Spinal cord (tissue), 9 donors: ENCODE measurements at regions not wholly inside any gene's neighbourhood (a gene's known extent, or its start where the extent isn't known, plus 50 kb on each side); places are given as distances from the start of the nearest gene placed in this dataset.
A peak's percentile ranks its signal among the peaks of the same experiment; 100 is the strongest.

Experiments
- DNase-seq, 6 donors: peaks; one replicate each; pipeline versions ENCODE4 v3.0.0 to v3.0.0-alpha.2; 2013 to 2015; ENCODE audit warnings: low spot score in 6 of 6, low read depth in 4 of 6
- H3K27ac ChIP-seq: one replicate; pipeline ENCODE4 v1.5.1; 2013; ENCODE audit warnings: low read depth, low read length, control low read depth
- H3K27me3 ChIP-seq: one replicate; pipeline ENCODE4 v1.6.1; 2013; ENCODE audit warnings: low read length; ENCODE audit not compliant: control insufficient read depth, insufficient read depth
- H3K36me3 ChIP-seq: one replicate; pipeline ENCODE4 v1.6.1; 2013; ENCODE audit warnings: low read length; ENCODE audit not compliant: control insufficient read depth, insufficient read depth
- H3K4me1 ChIP-seq: one replicate; pipeline ENCODE4 v1.6.1; 2013; ENCODE audit warnings: low read length; ENCODE audit not compliant: control insufficient read depth, insufficient read depth
- H3K4me3 ChIP-seq: one replicate; pipeline ENCODE4 v1.5.1; 2013; ENCODE audit warnings: low read depth, low read length, control low read depth
- H3K9me3 ChIP-seq: one replicate; pipeline ENCODE4 v1.6.1; 2013; ENCODE audit warnings: low read length; ENCODE audit not compliant: control insufficient read depth, insufficient read depth
- WGBS: methylation state at CpG from one replicate; pipeline ENCODE4 v1.1.5; 2013; ENCODE audit warnings: missing lambda C conversion rate; ENCODE audit not compliant: insufficient coverage; 5-methylcytosine and 5-hydroxymethylcytosine counted together
- donor health status: healthy.

- H3K36me3 ChIP-seq, result no peaks in the 10 kb centered on the region
- no peak overlapping the region for H3K4me3 ChIP-seq
- no peaks in the 10 kb centered on the region for H3K27me3 ChIP-seq
- no peak overlapping the region for H3K27ac ChIP-seq
- WGBS, result no CpG with 5 or more reads among the region's 2 CpGs
- H3K4me1 ChIP-seq, result no peaks in the 10 kb centered on the region
- no peak for DNase-seq
- peaks cover 5% of the 10 kb centered on the region for H3K9me3 ChIP-seq
Measured at GRCh38 chr1:230534224-230534623, 108.1 kb upstream of the COG2 start.

DNA sequence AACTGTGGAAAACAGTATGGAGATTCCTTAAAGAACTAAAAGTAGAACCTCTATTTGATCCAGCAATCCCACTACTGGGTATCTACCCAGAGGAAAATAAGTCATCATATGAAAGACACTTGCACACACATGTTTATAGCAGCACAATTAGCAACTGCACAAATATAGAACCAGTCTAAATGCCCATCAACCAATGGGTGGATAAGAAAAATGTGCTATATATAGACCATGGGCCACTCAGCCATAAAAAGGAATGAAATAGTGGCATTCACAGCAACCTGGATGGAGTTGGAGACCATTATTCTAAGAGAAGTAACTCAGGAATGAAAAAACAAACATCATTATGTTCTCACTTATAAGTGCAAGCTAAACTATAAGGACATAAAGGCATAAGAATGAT, 105.0 kb upstream of the PGBD5 start:
- no peak overlapping the region for H3K4me3 ChIP-seq
- peaks cover 5% of the 10 kb centered on the region for H3K9me3 ChIP-seq
- no peak overlapping the region for H3K27ac ChIP-seq
- no peaks in the 10 kb centered on the region for H3K27me3 ChIP-seq
- no peaks in the 10 kb centered on the region for H3K4me1 ChIP-seq
- H3K36me3 ChIP-seq, result no peaks in the 10 kb centered on the region
- DNase-seq, result no peak

- Histone ChIP-seq H3K4me1 (peaks cover 13% of the 10 kb centered on the region), H3K27ac (no peak overlapping the region), H3K4me3 (no peak overlapping the region), H3K36me3 (no peaks in the 10 kb centered on the region), H3K9me3 (no peaks in the 10 kb centered on the region), H3K27me3 (no peaks in the 10 kb centered on the region)
- WGBS, result 80% methylated on average over 1 of the region's 2 CpGs
- no peak for DNase-seq
Measured at GRCh38 chr1:230519246-230519645, 93.1 kb upstream of the PGBD5 start.

DNA sequence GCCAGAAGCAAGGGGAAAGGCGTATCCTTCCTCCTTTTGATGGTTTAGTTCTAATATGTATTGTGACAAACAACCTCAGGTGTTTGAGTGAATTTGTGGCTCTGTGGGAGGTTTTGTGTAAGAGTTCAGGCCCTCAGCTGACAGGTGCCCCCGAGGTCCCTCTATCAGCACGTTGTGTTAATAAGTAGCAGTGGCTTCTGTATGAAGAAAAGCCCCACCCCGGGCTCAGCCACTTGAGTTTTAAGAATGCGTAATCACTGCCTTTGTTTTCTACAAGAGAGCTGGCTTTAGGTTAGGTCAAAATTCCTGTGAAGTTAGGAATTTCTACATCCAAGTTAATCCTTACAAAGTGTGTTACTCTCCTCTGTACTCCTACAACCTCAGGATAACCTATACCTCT, 92.4 kb upstream of the PGBD5 start:
- no peaks in the 10 kb centered on the region for H3K36me3 ChIP-seq
- no peaks in the 10 kb centered on the region for H3K27me3 ChIP-seq
- H3K4me1 ChIP-seq, result peaks cover 13% of the 10 kb centered on the region
- no peak for DNase-seq
- WGBS, result 56% methylated on average over 3 of the region's 5 CpGs
- no peaks in the 10 kb centered on the region for H3K9me3 ChIP-seq
- no peak overlapping the region for H3K4me3 ChIP-seq
- no peak overlapping the region for H3K27ac ChIP-seq

DNA sequence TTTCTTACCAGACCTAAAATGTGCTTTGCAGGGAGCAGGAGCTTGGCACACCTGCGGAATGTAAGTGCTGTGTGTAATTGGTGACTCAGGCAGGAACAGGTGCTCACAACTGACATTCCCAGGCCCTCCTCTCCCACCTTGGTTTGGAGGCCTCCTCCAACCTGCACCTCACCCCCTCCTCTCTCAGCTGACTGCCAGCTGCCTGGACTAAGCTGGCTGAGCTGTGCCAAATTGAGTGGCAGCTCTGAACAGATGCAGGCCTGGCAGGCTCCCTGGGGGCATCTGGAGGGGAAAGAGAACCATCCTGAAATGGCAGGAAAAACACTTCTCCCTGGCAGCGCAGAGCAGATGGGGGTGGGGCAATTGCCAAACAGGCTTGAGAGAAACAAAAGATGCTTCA, 91.7 kb upstream of the PGBD5 start:
- peak in 2 of 6 donors; percentile 84 to 93 for DNase-seq

GRCh38 chr1:230517326-230517725, 91.2 kb upstream of the PGBD5 start:
- no peaks in the 10 kb centered on the region for H3K9me3 ChIP-seq
- H3K4me1 ChIP-seq, result peaks cover 13% of the 10 kb centered on the region
- WGBS, result 72% methylated on average over 6 of the region's 7 CpGs
- no peaks in the 10 kb centered on the region for H3K36me3 ChIP-seq
- DNase-seq, result no peak
- no peaks in the 10 kb centered on the region for H3K27me3 ChIP-seq
- H3K4me3 ChIP-seq, result no peak overlapping the region
- no peak overlapping the region for H3K27ac ChIP-seq

More for the DNA sequence above, 91.7 kb upstream of the PGBD5 start:
- H3K9me3 ChIP-seq, result no peaks in the 10 kb centered on the region
- no peak overlapping the region for H3K4me3 ChIP-seq
- no peaks in the 10 kb centered on the region for H3K36me3 ChIP-seq
- H3K27ac ChIP-seq, result no peak overlapping the region
- peaks cover 13% of the 10 kb centered on the region for H3K4me1 ChIP-seq
- no CpG with 5 or more reads among the region's 2 CpGs for WGBS
- H3K27me3 ChIP-seq, result no peaks in the 10 kb centered on the region

DNA sequence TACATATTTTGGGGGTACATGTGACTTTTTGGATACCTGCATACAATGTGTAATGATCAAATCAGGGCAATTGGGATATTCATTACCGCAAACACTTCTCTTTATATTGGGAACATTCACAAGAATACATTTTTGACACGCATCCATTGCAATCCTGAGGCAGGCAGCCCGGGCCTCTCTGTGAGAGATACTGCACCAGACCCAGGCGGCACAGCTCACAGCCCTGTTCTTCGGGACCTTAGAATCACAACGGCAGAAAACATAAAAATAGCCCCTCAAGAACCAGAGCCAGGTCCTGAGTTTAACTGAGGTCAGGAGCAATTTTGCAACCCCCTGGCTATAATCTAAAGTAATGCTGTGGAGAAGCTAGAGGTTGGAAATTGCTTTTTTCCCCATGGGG, 90.8 kb upstream of the PGBD5 start:
- no CpG with 5 or more reads among the region's 6 CpGs for WGBS
- H3K9me3 ChIP-seq, result no peaks in the 10 kb centered on the region
- H3K27me3 ChIP-seq, result no peaks in the 10 kb centered on the region
- no peak for DNase-seq
- H3K4me3 ChIP-seq, result no peak overlapping the region
- H3K4me1 ChIP-seq, result peaks cover 13% of the 10 kb centered on the region
- no peak overlapping the region for H3K27ac ChIP-seq
- H3K36me3 ChIP-seq, result no peaks in the 10 kb centered on the region

DNA sequence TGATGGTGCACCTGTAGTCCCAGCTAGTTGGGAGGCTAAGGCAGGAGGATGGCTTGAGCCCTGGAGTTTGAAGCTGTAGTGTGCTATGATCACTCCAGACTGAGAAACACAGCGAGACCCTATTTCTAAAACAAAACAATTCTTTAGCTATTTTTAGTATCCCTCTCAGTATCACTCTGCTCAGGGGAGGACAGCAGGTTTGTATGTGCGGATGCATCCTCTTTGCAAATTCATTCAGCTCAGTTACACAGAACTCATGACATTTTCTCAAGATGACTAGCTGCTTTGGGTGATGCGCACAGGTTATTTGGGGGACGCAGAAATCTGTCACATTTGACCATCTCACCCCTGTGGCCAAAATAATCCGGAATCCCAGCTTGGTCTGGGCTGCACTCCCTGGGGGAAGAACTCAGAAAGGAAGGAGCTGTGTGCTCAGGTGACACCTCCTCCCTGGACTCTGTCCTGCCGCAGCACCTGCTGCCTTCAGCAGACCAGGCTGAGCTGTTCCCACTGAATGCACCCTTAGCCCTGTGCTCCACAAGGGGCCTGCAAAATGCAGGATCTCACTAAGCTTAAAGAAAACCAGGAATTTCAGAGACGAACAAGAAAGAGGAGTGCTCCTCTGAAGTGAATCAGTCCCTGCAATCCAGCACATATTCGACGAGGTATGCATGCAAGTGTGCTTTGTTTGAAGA, 89.5 kb upstream of the PGBD5 start:
- Histone ChIP-seq H3K27ac (no peak overlapping the region), H3K27me3 (no peaks in the 10 kb centered on the region), H3K4me3 (no peak overlapping the region), H3K36me3 (no peaks in the 10 kb centered on the region), H3K9me3 (no peaks in the 10 kb centered on the region), H3K4me1 (peaks cover 13% of the 10 kb centered on the region)
- no peak for DNase-seq
- WGBS, result 75% methylated on average over 5 of the region's 9 CpGs

DNA sequence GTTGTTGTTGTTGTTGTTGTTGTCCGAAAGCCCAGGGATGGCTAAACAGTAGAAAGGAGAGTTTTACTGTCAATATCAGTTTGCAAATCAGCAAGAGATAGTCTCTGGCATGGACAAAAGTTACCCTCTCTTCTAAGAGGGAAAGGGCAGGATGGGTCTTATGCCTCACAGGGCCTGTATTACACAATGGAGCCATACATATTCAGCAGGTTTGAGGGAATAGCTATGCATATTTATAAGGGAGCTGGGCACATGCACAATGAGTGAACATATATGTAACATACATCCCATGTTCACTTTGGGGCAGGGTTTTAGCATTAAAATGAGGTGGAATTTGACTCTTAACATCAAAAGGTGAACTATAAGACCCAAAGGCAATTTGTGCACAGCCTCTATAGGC, 84.4 kb upstream of the PGBD5 start:
- WGBS, result no CpG with 5 or more reads among the region's 1 CpG
- H3K4me1 ChIP-seq, result peaks cover 6% of the 10 kb centered on the region
- no peak for DNase-seq
- H3K36me3 ChIP-seq, result no peaks in the 10 kb centered on the region
- H3K27me3 ChIP-seq, result no peaks in the 10 kb centered on the region
- no peak overlapping the region for H3K27ac ChIP-seq
- H3K9me3 ChIP-seq, result no peaks in the 10 kb centered on the region
- H3K4me3 ChIP-seq, result no peak overlapping the region

DNA sequence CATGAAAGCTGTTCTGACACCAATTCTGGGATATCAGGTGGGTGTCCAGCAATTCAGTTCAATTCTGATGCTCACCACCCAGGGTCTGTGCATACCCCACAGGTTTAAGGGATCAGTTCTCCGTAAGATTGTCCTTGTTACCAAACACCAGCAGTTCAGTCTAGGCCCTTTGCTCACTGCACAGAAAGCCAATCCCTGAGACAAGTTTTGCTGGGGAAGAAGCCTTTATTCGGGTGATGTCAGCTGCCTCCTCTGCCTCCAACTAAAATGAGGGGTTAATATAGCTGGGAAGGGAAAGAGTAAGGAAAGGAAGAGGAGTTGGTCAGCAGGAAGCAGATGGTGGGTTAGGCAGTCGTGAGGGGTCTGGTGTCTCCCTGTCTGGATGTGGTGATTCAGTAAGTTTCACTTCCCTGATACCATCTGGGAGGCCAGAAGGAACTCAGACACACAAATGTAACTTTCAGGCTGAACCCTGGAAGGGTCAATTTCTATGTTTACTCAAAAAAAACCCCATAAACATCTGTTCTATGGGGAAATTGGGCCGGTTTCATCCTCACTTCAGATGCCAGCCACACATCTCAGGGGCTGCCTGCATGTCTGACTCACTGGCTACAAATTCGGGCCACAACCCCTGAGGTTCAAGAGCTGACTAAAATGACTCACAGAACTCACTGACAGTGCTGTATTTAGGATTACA, 83.3 kb upstream of the PGBD5 start:
- H3K36me3 ChIP-seq, result no peaks in the 10 kb centered on the region
- no peak overlapping the region for H3K4me3 ChIP-seq
- H3K27me3 ChIP-seq, result no peaks in the 10 kb centered on the region
- no peak for DNase-seq
- H3K27ac ChIP-seq, result no peak overlapping the region
- no peaks in the 10 kb centered on the region for H3K9me3 ChIP-seq
- 62% methylated on average over 3 of the region's 5 CpGs for WGBS
- peaks cover 6% of the 10 kb centered on the region for H3K4me1 ChIP-seq
